ENCODE measurements at regions not wholly inside any gene's neighbourhood (a gene's known extent, or its start where the extent isn't known, plus 50 kb on each side); places are given as distances from the start of the nearest gene placed in this dataset.
A peak's percentile ranks its signal among the peaks of the same experiment; 100 is the strongest.

- 76 to 87% (median 82%) methylated on average over 2 of the region's 2 CpGs for WGBS, 5 donors
- intact Hi-C loops (cut with DNase I; ENCODE audit: low total_unique reads) = no loop called here
- TF ChIP-seq POLR2A (IDR thresholded peaks at IDR 0.05) (no peak), CTCF (IDR thresholded peaks at IDR 0.05 in 8 of 11, conservative IDR thresholded peaks at IDR 0.05 in 3 of 11) (no peak), POLR2AphosphoS5 (IDR thresholded peaks at IDR 0.05) (no peak)
- Histone ChIP-seq H3K27me3 (replicated peaks in 1 of 7) (no peaks in the 10 kb centered on the region), H3K36me3 (no peaks in the 10 kb centered on the region), H3K4me1 (peaks cover 0 to 13% (median 7%) of the 10 kb centered on the region in 6 donors), H3K4me3 (no peak overlapping the region), H3K9me3 (no peaks in the 10 kb centered on the region), H3K27ac (no peak overlapping the region)
- no peak for DNase-seq
Measured at GRCh38 chr1:218494449-218494852, 149.3 kb downstream of the TGFB2 start.

- H3K9me3 ChIP-seq = no peaks in the 10 kb centered on the region
- TF ChIP-seq POLR2A (IDR thresholded peaks at IDR 0.05) (no peak), POLR2AphosphoS5 (IDR thresholded peaks at IDR 0.05) (no peak), CTCF (IDR thresholded peaks at IDR 0.05 in 8 of 11, conservative IDR thresholded peaks at IDR 0.05 in 3 of 11) (no peak)
- no peak for DNase-seq
- no peak overlapping the region for H3K27ac ChIP-seq
- H3K36me3 ChIP-seq = no peaks in the 10 kb centered on the region
- intact Hi-C loops (cut with DNase I; ENCODE audit: low total_unique reads) = no loop called here
- no peaks in the 10 kb centered on the region for H3K27me3 ChIP-seq (replicated peaks in 1 of 7)
- H3K4me3 ChIP-seq = no peak overlapping the region
- H3K4me1 ChIP-seq = peaks cover 0 to 17% (median 11%) of the 10 kb centered on the region in 6 donors
- WGBS, 5 donors = 65 to 79% (median 75%) methylated on average over 3 of the region's 3 CpGs
Measured at GRCh38 chr1:218495931-218496330, 150.8 kb downstream of the TGFB2 start.

- H3K4me1 ChIP-seq = peaks cover 0 to 17% (median 11%) of the 10 kb centered on the region in 6 donors
- no peak for TF ChIP-seq CTCF (IDR thresholded peaks at IDR 0.05 in 8 of 11, conservative IDR thresholded peaks at IDR 0.05 in 3 of 11)
- TF ChIP-seq POLR2AphosphoS5 (IDR thresholded peaks at IDR 0.05) = no peak
- no peak for TF ChIP-seq POLR2A (IDR thresholded peaks at IDR 0.05)
- H3K27me3 ChIP-seq (replicated peaks in 1 of 7) = no peaks in the 10 kb centered on the region
- H3K36me3 ChIP-seq = no peaks in the 10 kb centered on the region
- WGBS, 5 donors = 80 to 94% (median 91%) methylated on average over 2 of the region's 2 CpGs
- intact Hi-C loops (cut with DNase I; ENCODE audit: low total_unique reads) = no loop called here
- H3K4me3 ChIP-seq = no peak overlapping the region
- no peak overlapping the region for H3K27ac ChIP-seq
- H3K9me3 ChIP-seq = no peaks in the 10 kb centered on the region
- DNase-seq = no peak
Measured at GRCh38 chr1:218496561-218496960, 151.4 kb downstream of the TGFB2 start.

GRCh38 chr1:218498056-218498938 is 153.2 kb downstream of the TGFB2 start:
- H3K4me1 ChIP-seq = peaks cover 0 to 17% (median 11%) of the 10 kb centered on the region in 6 donors
- no peaks in the 10 kb centered on the region for H3K36me3 ChIP-seq
- WGBS, 5 donors = 67 to 73% (median 69%) methylated on average over 8 of the region's 8 CpGs
- H3K4me3 ChIP-seq = peak overlapping the region in 2 of 8 donors; percentile 1 to 35
- no peaks in the 10 kb centered on the region for H3K27me3 ChIP-seq (replicated peaks in 1 of 7)
- no peaks in the 10 kb centered on the region for H3K9me3 ChIP-seq
- no peak for TF ChIP-seq CTCF (IDR thresholded peaks at IDR 0.05 in 8 of 11, conservative IDR thresholded peaks at IDR 0.05 in 3 of 11)
- no peak for TF ChIP-seq POLR2A (IDR thresholded peaks at IDR 0.05)
- TF ChIP-seq POLR2AphosphoS5 (IDR thresholded peaks at IDR 0.05) = no peak
- intact Hi-C loops (cut with DNase I; ENCODE audit: low total_unique reads) = no loop called here
- no peak for DNase-seq
- peak overlapping the region in 5 of 8 donors; percentile 10 to 50 (median 22) for H3K27ac ChIP-seq
